ENCODE measurements at regions not wholly inside any gene's neighbourhood (a gene's known extent, or its start where the extent isn't known, plus 50 kb on each side); places are given as distances from the start of the nearest gene placed in this dataset.

DNA sequence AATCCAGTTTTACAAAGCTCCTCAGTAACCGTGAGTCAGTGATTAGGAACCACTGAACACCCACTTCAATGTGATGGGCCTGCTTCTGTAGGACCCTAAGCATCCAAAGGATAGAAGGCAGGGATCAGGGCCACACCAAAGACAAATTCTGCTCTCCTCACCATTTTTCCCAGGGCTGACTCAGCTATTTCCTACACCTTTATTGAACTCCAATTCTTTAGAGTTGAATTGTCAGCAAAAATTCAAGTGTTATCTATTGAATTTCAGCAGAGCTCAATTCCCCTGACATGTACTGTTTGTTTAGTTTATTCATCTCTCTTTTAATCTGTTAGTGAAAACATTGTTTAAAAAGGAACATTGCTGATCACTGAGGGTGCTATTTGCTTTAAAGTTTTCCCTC is 457.7 kb upstream of the TMPO start:
- no peak for TF ChIP-seq EZH2phosphoT487 (IDR thresholded peaks at IDR 0.05; ENCODE audit: borderline replicate concordance, low read length)
- TF ChIP-seq, protein P1, sequence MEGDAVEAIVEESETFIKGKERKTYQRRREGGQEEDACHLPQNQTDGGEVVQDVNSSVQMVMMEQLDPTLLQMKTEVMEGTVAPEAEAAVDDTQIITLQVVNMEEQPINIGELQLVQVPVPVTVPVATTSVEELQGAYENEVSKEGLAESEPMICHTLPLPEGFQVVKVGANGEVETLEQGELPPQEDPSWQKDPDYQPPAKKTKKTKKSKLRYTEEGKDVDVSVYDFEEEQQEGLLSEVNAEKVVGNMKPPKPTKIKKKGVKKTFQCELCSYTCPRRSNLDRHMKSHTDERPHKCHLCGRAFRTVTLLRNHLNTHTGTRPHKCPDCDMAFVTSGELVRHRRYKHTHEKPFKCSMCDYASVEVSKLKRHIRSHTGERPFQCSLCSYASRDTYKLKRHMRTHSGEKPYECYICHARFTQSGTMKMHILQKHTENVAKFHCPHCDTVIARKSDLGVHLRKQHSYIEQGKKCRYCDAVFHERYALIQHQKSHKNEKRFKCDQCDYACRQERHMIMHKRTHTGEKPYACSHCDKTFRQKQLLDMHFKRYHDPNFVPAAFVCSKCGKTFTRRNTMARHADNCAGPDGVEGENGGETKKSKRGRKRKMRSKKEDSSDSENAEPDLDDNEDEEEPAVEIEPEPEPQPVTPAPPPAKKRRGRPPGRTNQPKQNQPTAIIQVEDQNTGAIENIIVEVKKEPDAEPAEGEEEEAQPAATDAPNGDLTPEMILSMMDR (IDR thresholded peaks at IDR 0.05; ENCODE audit: low read depth, low read length, poor library complexity, severe bottlenecking): no peak

All from DOHH2 (cell line).